GM21717 (cell line): ENCODE measurements at regions not wholly inside any gene's neighbourhood (a gene's known extent, or its start where the extent isn't known, plus 50 kb on each side); places are given as distances from the start of the nearest gene placed in this dataset.
"Not testable (repeated sequence)": the region's sequence is repeated elsewhere in the genome, so short reads cannot be mapped to it uniquely, and the experiment has no call there.

ENCODE experiments used
- ATAC-seq: cut with Tn5 transposase; IDR thresholded peaks from one replicate; pipeline ENCODE4 v1.9.1; 2021; ENCODE audit warnings: mild to moderate bottlenecking, moderate library complexity; ENCODE audit not compliant: unreplicated experiment

DNA sequence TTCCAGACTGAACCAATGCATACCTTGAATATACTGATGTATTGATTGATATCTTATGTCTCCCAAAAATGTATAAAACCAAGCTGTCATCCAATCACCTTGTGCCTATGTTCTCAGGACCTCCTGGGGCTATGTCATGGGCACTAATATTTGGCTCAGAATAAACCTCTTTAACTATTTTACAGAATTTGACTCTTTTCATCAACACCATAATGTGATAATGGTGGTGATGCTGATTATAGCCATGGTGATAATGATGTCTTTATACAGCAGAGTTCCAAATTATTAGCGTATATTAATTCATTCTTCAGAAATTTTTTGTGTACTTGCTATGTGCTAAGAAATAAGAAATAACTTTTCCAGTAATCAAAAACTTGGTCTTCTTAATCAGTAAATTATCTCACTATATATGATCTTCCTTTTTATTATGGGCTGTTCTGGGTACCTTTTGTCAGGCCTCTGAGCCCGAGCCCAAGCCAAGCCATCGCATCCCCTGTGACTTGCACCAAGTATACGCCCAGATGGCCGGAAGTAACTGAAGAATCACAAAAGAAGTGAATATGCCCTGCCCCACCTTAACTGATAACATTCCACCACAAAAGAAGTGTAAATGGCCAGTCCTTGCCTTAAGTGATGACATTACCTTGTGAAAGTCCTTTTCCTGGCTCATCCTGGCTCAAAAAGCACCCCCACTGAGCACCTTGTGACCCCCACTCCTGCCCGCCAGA lies 496.2 kb upstream of the MMS22L start:
- not testable (repeated sequence) for ATAC-seq

DNA sequence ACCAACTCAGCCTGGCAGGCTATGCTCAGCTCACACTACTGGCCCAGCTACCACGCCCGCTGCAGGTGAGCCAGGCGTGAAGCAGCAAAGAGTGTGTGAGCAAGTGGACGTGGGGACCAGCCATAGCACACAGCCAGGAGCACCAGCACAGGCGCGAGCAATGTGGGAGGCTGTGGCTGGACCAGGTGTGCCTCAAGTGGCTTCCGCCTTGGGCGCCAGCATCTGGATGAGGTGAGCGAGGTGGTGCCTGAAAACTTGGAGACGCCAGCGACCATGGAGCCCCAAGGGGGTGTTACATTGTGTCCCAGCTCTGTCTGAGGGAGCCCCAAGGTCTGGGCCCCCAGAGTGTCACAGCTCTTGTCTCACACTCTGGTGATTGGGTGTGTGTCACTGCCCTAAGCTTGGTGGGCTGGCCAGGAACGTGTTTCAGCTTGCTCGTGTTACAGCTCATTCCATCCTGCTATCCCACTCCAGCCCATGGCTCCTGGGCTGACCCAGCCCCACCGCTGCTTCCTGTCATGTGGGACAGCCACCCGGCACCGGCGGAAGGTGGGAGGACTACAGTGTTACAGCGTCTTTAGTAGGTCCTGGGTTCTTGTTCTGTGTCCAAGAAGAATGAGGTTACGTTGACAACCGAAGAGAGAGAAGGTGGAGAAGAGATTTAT lies 508.0 kb upstream of the MMS22L start:
- no peak for ATAC-seq

DNA sequence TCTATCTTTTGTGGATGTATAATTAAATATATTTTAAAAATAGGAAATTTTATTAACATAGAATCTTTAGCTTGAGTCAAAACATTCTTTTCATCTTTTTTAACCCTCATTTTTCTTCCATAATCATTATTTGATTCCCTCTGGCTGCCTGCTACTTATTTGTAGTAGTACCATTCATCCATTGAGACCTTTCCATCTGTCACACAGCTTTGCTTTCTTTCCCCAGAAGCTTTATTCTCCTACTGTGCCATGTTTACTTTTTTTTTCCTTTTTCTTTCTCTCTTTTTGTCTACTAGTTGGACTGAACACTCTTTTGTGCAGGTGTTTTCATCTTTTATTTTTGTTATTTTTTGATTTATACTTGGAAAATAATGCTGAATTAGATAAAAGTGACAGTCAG lies 522.6 kb upstream of the MMS22L start:
- ATAC-seq: no peak

DNA sequence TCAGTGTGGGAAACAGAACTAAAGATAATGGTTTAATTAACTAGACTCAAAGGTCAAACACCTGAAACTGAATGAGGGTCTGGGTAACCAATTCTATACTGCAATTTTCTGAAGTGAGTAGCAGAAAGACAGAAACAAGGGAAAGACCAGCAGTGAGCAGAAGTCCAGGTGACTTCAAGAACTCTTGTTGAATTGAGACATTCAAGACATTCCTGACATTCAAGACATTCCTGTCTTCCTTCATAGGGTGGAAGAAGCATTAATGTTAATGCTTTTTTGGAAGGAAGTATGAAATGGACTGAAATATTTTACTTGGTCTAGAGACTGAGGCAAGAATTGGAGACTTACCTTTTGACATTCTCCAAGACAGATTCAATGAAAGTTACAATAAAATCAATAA lies 529.9 kb upstream of the MMS22L start:
- ATAC-seq: no peak

DNA sequence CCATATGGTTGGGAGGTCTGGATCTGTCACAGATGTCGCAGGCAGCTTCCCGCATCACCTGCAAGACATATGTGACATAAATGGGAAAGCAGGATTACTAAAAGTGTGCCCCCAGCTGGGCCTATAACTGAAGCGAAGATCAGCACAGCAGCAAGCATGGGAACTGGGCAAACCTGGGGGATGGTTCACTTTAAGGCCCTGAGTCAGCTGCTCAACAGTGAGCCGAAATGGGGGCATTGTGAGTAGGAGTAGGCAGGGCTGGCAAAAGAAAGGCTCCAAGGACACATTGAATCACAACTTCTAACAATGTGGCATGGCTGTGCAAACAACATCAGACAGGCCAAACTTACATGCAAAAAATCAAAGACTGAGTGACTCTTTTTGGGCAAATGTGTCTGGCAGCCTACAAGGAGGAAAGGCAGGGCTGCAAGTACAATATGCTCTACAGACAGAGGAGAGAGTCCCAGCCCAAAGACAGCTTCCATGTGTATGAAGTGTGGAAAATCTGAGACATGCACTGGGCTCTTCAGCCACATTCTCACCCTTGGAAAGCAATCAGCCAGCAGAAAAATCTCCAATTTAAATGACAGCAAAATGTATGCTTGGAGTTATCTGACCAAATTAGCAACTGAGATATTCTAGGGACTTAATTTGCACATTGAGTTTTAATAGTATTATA lies 531.0 kb upstream of the MMS22L start:
- no peak for ATAC-seq

DNA sequence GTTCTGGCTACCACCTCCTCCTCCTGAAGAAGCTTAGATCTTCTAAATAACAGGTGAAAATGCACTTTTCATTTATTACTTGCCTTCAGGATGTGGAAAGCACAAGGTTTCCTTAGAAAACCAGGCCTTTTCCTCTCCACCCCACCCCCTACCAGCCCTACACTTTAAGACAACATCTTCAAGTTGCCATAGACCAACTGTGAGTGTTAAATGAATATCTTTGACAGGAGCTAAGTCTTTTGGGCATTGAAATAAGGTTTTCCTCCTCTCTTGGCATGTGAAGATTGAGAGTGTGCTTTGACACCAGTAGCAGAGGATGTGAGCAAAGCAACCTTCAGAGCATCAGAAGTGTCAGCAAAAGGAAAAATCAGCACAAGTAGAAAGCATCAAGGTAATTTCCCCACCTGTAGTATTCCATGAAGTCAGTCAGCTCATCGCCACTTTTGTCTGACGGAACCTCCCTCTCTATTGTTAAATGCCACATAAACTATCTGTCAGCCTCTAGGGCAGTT lies 532.3 kb upstream of the MMS22L start:
- ATAC-seq: no peak

DNA sequence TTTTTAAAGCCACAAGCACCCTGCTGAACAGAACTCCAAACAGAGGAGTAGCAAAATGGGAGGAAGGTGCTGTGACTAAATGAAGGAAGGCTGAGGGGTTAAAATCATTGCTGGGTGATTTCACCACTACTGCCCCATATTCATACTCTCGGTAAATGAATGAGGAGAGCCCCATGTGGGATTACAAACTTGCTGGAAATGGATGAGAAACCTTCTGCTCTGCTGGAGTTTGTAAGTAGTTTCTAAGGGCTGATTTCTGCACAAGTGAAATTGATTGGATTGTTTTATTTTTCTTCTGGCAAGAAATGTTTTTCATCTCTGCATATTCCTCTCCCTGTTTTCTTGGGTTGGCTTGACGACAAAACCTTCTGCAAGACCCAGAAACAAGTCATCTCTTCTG lies 533.5 kb upstream of the MMS22L start:
- ATAC-seq: no peak

DNA sequence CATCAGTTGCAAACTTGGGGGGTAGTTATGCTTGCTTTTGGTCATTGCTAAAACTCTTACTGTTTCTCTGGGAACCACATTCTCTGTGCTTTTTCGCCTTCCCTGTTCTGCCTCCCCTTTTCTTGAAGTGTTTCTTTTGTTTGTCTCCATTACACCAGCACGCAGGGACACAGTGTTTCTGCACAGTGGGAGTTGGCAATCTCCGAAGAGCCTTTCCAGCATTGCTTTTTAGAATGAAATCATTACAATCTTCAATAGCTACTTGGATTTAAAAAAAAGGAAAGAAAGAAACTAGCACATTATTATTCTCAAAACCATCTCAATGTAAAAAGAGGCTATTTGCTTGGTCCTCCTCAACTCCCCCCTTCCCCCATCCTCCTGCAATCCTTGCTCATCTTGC lies 536.7 kb upstream of the MMS22L start:
- no peak for ATAC-seq

DNA sequence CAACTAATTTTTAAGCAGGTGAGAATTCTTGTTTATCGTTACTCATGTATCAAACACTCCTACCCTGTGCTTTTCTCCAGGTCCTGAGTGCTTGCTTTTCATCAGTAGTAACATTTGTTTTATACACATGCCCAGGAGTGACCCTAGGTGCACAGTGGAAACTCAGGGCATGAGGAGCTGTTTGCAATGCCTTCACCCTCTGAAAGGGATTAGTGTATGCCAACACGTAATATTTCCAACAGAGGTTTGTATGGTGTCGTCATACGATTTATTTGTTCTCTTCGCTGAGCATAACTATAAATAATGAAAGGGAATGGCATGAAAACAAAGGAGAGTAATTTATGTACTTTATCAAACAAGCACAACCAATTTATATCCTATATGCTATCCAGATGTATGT lies 537.4 kb upstream of the MMS22L start:
- no peak for ATAC-seq

DNA sequence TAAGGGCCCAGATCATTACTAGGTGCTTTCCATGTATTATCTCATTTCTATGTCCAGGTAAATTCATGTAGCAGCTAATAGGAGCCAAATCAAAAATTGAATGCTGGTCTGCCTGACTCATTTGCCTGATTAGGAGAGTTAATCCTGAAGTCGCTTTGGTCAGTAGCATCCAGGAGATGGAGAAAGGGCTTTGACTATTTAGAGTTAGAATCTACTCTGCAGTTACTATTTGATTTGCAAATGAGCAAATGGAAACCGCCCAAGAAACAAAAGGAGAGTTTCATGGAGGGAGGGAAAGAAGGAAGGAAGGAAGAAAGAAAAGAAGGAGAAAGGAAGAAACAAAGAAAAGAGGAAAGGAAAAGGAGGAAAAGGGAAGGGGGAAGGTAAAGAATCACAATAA lies 539.6 kb upstream of the MMS22L start:
- ATAC-seq: no peak

DNA sequence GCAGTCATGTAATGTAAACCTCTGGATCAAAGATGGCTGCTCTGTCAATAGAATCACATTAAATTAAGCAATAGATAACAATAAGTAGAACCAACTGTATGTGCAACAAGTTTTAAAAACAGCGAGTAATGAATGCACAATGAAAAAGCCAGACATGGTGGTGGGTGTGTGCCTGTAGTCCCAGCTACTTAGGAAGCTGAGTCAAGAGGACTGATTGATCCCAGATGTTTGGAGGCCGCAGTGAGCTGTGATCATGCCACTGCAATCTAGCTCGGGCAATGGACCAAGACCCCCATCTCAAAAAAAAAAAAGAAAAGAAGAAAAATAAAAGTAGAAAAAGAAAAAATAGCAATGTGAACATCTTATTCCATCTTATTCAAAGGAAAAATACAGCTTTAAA lies 558.7 kb upstream of the MMS22L start:
- ATAC-seq: no peak

DNA sequence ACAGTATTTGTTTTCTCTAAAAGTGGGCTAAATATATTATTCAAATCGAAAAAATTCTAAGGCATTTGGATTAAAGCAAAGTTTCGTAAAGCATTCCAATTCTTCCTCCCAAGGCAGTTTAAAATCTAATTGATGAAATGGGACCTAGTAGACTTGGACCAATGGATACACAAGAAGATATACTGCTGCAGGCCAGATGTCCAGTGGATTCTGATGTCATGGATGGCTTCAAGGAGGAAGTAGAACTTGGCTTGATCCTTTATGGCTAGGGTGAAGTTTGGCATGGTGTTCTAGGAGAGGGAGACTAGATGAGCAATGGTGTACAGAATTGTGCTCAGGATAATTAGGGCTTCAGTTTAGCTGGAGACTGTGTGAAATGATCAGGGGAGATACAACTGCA lies 559.5 kb upstream of the MMS22L start:
- no peak for ATAC-seq

DNA sequence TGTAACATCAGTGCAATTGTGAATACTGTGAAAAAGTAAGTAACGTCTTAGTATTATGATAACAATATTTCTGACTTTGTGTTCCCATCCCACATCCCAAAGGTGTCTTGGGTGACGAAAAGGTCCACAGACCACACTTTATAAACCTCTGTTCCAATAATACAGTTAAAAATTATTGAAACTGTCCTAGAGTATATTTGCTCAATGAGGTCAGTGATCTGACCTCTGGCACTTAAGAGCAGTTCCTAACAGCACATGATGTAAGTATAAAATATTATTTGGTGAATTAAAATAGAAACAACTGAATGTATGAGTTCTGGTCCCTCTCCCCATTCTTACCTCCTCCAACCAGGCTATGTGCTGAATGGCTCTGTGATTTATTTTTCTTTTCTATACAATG lies 566.4 kb upstream of the MMS22L start:
- ATAC-seq: no peak

DNA sequence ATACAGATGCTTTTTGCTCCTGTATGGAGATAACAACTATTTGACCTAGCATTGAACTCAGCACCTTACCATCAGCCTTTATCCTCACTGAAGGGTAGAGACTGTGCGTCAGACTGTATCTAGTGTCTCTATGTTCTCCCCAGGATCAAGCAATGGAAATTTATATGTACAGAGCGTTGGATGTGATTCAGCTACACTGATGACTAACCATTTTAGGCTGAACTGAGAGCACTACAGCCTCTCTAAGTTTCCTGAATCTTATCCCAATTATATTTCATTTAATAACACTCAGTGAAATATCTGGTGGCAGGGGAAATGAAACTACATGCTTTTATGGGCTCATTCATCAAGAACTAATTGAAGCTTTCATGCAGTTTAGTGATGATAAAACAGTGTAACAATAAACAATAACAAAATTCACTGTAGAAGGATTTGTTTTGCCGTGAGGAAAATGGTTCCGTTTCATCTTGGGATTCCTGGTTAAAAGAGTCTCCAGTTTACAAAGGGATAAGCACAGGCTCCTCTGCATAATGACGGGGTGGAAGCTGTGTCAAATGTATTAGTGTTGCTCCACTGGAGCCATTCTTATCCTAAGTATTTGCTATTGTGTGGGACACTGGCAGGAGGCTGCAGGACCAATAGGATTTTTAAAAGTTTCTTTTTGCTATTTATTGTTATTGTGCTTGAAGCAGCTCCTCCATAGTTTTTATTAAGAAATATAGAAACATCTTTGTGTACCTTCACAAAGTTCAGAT lies 567.6 kb upstream of the MMS22L start:
- no peak for ATAC-seq

DNA sequence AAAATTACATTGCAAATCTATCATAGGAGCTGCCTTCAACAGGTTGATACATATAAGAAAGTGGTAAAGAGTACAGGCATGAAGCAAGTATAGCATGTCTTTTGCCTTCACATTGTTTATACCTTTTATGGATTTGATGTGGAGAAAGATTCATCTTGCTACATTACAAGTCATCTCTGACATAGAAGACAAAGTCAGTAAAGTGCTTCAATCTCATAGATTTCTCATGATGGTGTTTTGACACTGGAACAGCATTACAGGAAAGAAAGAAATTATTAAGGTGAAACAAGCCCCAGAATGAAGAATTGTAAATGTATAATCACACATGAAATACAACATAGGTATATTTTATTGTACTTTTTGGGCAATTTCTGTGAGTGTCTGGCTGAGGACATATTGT lies 580.7 kb upstream of the MMS22L start:
- ATAC-seq: no peak

DNA sequence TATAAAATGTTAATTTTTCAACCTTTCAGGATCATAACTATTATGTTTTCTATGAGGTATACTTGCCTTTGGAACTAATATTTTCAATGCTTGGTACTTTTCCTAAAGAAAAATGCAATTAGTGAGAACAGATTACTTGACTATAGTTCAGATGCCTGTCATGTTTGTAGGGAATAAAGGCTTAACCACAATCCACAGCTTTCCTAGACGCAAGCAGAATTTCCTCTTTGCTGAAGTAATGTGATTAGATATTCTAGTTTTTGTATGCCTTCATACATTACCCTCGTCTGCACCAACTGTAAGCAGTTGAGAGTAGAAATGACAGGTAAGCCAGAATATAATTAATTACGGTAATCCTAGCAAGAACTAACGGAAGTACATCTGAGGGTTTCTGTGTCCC lies 581.4 kb upstream of the MMS22L start:
- ATAC-seq: no peak

DNA sequence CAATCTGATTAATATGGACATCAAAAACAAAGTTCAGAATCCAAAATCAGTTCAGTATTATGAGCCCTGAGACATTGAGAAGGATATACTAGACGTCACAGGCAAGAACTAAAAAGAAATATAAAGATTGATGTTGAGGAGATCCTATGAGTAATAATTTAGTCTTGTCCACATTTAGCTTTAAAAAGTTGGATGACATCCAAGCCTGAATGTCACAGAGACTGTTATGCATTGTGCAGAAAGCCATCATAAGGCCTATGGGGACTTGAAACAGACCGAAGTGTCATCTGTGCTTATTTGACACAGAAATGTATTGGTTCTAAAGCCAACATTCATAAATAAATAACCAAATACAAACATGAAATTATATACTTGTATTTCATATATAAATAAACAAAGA lies 581.8 kb upstream of the MMS22L start:
- ATAC-seq: no peak

DNA sequence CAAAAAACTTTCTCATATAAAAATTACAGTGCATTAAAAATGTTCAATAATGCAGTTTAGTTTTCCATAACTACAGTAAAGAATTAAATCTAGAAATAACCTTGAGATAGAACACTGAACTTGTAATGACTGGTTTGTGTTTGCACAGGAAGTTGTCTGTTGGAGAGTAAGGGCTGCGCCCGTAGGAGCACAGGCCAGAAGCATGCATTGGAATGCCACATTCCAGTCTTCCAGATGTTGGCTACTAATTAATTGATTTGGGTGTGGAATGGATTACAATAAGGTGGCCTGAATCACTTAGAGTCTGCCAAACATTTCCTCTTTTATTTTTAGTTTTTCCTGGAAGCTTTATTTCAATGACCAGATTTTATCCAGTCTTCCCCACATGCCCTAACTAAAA lies 582.6 kb upstream of the MMS22L start:
- no peak for ATAC-seq

DNA sequence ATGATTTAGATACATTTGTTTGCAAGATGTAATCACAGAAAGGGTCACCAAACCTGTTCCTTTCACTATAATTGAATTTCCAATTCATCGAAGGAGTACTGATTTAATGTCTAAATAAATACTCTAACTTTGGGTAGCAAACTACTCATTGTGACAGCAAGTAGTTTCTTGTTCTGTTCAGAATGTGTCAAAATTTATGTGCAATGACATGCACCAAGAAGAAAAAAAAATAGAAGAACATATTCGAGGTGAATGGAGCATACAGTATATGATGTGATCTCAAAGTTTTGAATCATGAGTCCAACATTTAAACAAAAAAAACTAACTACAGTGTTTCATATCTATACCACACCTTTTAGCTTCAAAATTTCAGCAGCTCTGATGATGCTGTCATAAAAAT lies 583.6 kb upstream of the MMS22L start:
- no peak for ATAC-seq

DNA sequence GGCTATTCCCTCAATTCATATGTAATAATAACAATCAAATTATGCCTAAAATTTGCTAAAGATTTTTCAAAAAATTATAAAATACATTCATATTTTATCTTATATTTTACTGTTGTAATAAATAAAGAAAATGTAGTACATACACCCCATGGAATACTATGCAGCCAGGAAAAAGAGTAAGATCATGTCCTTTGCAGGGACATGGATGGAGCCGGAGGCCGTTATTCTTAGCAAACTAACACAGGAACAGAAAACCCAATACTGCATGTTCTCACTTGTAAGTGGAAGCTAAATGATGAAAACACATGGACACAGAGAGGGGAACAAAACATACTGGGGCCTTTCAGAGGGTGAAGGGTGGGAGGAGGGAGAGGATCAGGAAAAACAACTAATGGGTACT lies 584.2 kb upstream of the MMS22L start:
- no peak for ATAC-seq

DNA sequence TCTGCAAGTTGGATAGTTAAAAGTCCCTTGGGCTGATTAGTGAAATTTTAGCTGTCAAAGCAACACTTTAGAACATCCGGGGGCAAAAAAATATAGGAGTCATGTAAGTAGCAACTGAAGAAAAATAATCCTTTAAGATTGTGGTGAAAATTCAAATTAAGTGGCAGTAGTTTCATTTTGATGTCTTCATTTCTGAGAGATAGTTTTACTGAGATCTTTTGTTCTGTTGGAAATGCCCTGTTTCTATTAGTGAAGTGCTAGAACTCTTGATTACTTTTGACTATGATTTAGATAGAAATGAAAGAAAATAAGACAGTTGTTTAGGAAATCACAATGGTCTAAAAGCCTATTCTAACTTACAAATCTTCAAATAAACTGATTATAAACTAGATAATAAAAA lies 587.3 kb upstream of the MMS22L start:
- ATAC-seq: no peak
